IMR-90 (cell line): ENCODE measurements at regions not wholly inside any gene's neighbourhood (a gene's known extent, or its start where the extent isn't known, plus 50 kb on each side); places are given as distances from the start of the nearest gene placed in this dataset.

ENCODE experiments used
- ATAC-seq: fragments of 200-7000 bp; cut with Tn5 transposase; 2 replicates; pipeline ENCODE4 v1.9.1; 2020; ENCODE audit warnings: low read depth, mild to moderate bottlenecking, moderate library complexity
- BruUV-seq: library from RNA; stranded (reverse); fragments of 400-500 nt; replicated peaks from 2 replicates; lab custom pipeline; 2021; lab: Mats Ljungman, UMichigan
- CTCF ChIA-PET: fragments of 300-600 bp; formaldehyde crosslinking; extraction: SDS; loops from one replicate; lab custom pipeline; 2021; ENCODE audit warnings: antibody characterized with exemption; lab: Yijun Ruan, JAX
- POLR2A ChIA-PET: fragments of 300-600 bp; sonication (Branson Sonifier 250); formaldehyde crosslinking; loops from one replicate; lab custom pipeline; 2022; ENCODE audit warnings: antibody characterized with exemption; ENCODE audit not compliant: unreplicated experiment; lab: Charles Lee
- DNase-seq: peaks from one replicate; pipeline ENCODE4 v3.0.0; 2013
- H2AFZ ChIP-seq: replicated peaks from 2 replicates; pipeline ENCODE3; 2013; ENCODE audit warnings: low read length, mild to moderate bottlenecking; ENCODE audit not compliant: poor library complexity
- H2AK5ac ChIP-seq: 2 replicates; pipeline ENCODE4 v1.6.1; 2013; ENCODE audit warnings: low read depth, low read length, inconsistent platforms
- H2AK9ac ChIP-seq: replicated peaks from 2 replicates; pipeline ENCODE3; 2013; ENCODE audit warnings: mild to moderate bottlenecking, low read depth, low read length, moderate library complexity; ENCODE audit not compliant: poor library complexity
- H2BK120ac ChIP-seq: 2 replicates; pipeline ENCODE4 v1.6.1; 2013; ENCODE audit warnings: low read depth, low read length, inconsistent platforms
- H2BK15ac ChIP-seq: 3 replicates; pipeline ENCODE4 v1.6.1; 2013; ENCODE audit warnings: low read depth, low read length, inconsistent platforms
- H2BK20ac ChIP-seq: 2 replicates; pipeline ENCODE4 v1.6.1; 2013; ENCODE audit warnings: low read depth, mild to moderate bottlenecking, inconsistent platforms, low read length, moderate library complexity
- H2BK5ac ChIP-seq: 2 replicates; pipeline ENCODE4 v1.6.1; 2013; ENCODE audit warnings: mild to moderate bottlenecking, low read depth, low read length, inconsistent platforms; ENCODE audit not compliant: poor library complexity, severe bottlenecking
- H3K14ac ChIP-seq: replicated peaks from 2 replicates; pipeline ENCODE4 v1.6.1; 2013; ENCODE audit warnings: low read depth, low read length, inconsistent platforms
- H3K18ac ChIP-seq: 2 replicates; pipeline ENCODE4 v1.6.1; 2013; ENCODE audit warnings: low read depth, low read length, control low read depth
- H3K23ac ChIP-seq: 2 replicates; pipeline ENCODE4 v1.6.1; 2013; ENCODE audit warnings: low read depth, low read length, inconsistent platforms
- H3K27ac ChIP-seq: 2 replicates; pipeline ENCODE4 v1.5.1; 2013; ENCODE audit warnings: mild to moderate bottlenecking, control low read depth, low read length; ENCODE audit not compliant: insufficient read depth
- H3K27me3 ChIP-seq: 2 replicates; pipeline ENCODE4 v1.6.1; 2013; ENCODE audit warnings: low read length; ENCODE audit not compliant: control insufficient read depth, insufficient read depth
- H3K36me3 ChIP-seq: 2 replicates; pipeline ENCODE4 v1.6.1; 2013; ENCODE audit warnings: low read length, mixed read lengths; ENCODE audit not compliant: control insufficient read depth, insufficient read depth
- H3K4ac ChIP-seq: 2 replicates; pipeline ENCODE4 v1.6.1; 2013; ENCODE audit warnings: low read depth, low read length, inconsistent platforms
- H3K4me1 ChIP-seq: 2 replicates; pipeline ENCODE4 v1.6.1; 2013; ENCODE audit warnings: low read length, mixed read lengths; ENCODE audit not compliant: control insufficient read depth, insufficient read depth
- H3K4me2 ChIP-seq: 2 replicates; pipeline ENCODE4 v1.6.1; 2013; ENCODE audit warnings: low read depth, mild to moderate bottlenecking, control low read depth, low read length, moderate library complexity
- H3K4me3 ChIP-seq: 2 replicates; pipeline ENCODE4 v1.5.1; 2013; ENCODE audit warnings: low read depth, mild to moderate bottlenecking, control low read depth, low read length, moderate library complexity; ENCODE audit not compliant: insufficient read depth
- H3K56ac ChIP-seq: 2 replicates; pipeline ENCODE4 v1.6.1; 2013; ENCODE audit warnings: low read length, inconsistent platforms; ENCODE audit not compliant: insufficient read depth; ENCODE audit errors: extremely low read depth
- H3K79me1 ChIP-seq, 2 experiments: 2 replicates each; pipeline ENCODE4 v1.6.1; 2013; ENCODE audit warnings: low read length in 2 of 2, inconsistent platforms in 1 of 2, low read depth in 1 of 2
- H3K9ac ChIP-seq: 2 replicates; pipeline ENCODE4 v1.6.1; 2013; ENCODE audit warnings: low read depth, low read length, control low read depth
- H3K9me1 ChIP-seq: 2 replicates; pipeline ENCODE4 v1.6.1; 2013; ENCODE audit warnings: low read length, inconsistent platforms; ENCODE audit not compliant: insufficient read depth
- H3K9me3 ChIP-seq: 2 replicates; pipeline ENCODE4 v1.6.1; 2013; ENCODE audit warnings: low read length; ENCODE audit not compliant: control insufficient read depth, insufficient read depth
- H4K20me1 ChIP-seq: 2 replicates; pipeline ENCODE4 v1.6.1; 2013; ENCODE audit warnings: low read length, inconsistent platforms; ENCODE audit not compliant: insufficient read depth
- H4K5ac ChIP-seq: 2 replicates; pipeline ENCODE4 v1.6.1; 2013; ENCODE audit warnings: mild to moderate bottlenecking, low read depth, low read length, control low read depth
- H4K8ac ChIP-seq, 2 experiments: 2 replicates each; pipeline ENCODE4 v1.6.1; 2013; ENCODE audit warnings: low read depth in 2 of 2, low read length in 2 of 2, control low read depth in 1 of 2, inconsistent platforms in 1 of 2
- H4K91ac ChIP-seq: 2 replicates; pipeline ENCODE4 v1.6.1; 2013; ENCODE audit warnings: low read depth, low read length, inconsistent platforms; ENCODE audit not compliant: insufficient read depth
- BHLHE40 ChIP-seq: fragments of 150-350 bp; IDR thresholded peaks from 2 replicates; pipeline ENCODE4 v1.6.1; 2016; ENCODE audit warnings: mild to moderate bottlenecking, low read depth, low read length
- CEBPB ChIP-seq: IDR thresholded peaks from 2 replicates; pipeline ENCODE4 v1.6.1; 2012; ENCODE audit warnings: low read depth, low read length, improper control_type of control experiment
- CHD1 ChIP-seq: IDR thresholded peaks from 2 replicates; pipeline ENCODE4 v1.6.1; 2012; ENCODE audit warnings: low read depth, low read length, improper control_type of control experiment
- FOS ChIP-seq: fragments of 150-350 bp; IDR thresholded peaks from 2 replicates; pipeline ENCODE4 v1.6.1; 2016; ENCODE audit warnings: low read depth, low read length
- MXI1 ChIP-seq: IDR thresholded peaks from 2 replicates; pipeline ENCODE4 v1.6.1; 2012; ENCODE audit warnings: low read depth, mild to moderate bottlenecking, low read length, moderate library complexity, borderline replicate concordance
- RFX5 ChIP-seq: IDR thresholded peaks from 2 replicates; pipeline ENCODE4 v1.8.0; 2012; ENCODE audit warnings: low read depth, mild to moderate bottlenecking, low read length, moderate library complexity
- SMC3 ChIP-seq: fragments of 150-350 bp; IDR thresholded peaks from 2 replicates; pipeline ENCODE4 v1.6.1; 2016; ENCODE audit warnings: low read depth, mild to moderate bottlenecking, antibody characterized with exemption, low read length, moderate library complexity
- WGBS, 2 experiments: methylation state at CpG; one replicate each; pipeline versions ENCODE4 v1.1.5 to v1.1.7; 2013; ENCODE audit warnings: missing lambda C conversion rate in 2 of 2; ENCODE audit not compliant: insufficient read length in 1 of 2; ENCODE audit errors: extremely low coverage in 2 of 2; 5-methylcytosine and 5-hydroxymethylcytosine counted together
- dilution Hi-C: fragments of 300-500 bp; cut with HindIII; formaldehyde crosslinking; loops from one replicate; pipeline ENCODE4 v1.14.3; 2018; ENCODE audit warnings: low sequenced_read_pairs; ENCODE audit not compliant: unreplicated experiment
- in situ Hi-C: fragments of 300-500 bp; cut with MboI; formaldehyde crosslinking; loops from 3 replicates; pipeline ENCODE4 v1.14.3; 2019; ENCODE audit warnings: low sequenced_read_pairs, inconsistent platforms, mixed read lengths
- intact Hi-C: fragments of 100-400 bp; cut with micrococcal nuclease; formaldehyde crosslinking; loops from 2 replicates; pipeline ENCODE4 v1.10.0; 2022
- TF ChIP-seq, protein P1 (sequence below): fragments of 150-350 bp; IDR thresholded peaks from 2 replicates; pipeline ENCODE4 v1.6.1; 2017; ENCODE audit warnings: mild to moderate bottlenecking, antibody characterized with exemption, low read length, low read depth

DNA sequence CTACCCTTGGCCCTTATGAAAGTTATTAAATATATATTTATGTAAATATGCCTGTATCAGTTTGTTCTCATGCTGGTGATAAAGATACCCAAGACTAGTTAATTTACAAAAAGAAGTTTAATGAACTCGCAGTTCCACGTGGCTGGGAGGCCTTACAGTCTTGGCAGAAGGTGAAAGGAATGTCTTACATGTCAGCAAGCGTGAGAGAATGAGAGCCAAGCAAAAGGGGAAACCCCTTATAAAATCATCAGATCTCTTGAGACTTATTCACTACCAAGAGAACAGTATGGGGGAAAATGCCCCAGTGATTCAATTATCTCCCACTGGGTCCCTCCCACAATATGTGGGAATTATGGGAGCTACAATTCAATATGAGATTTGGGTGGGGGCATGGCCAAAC lies 506.0 kb upstream of the ATXN8OS start:
- H3K27ac ChIP-seq: no peak overlapping the region
- no peak overlapping the region for H2BK20ac ChIP-seq
- intact Hi-C loops (no loop called here), dilution Hi-C loops (no loop called here), in situ Hi-C loops (no loop called here)
- no peak overlapping the region for H2BK5ac ChIP-seq
- H2BK15ac ChIP-seq: no peak overlapping the region
- ChIA-PET POLR2A (no interaction called here), CTCF (no interaction called here)
- no peak overlapping the region for H3K4ac ChIP-seq
- H3K9me3 ChIP-seq: peaks cover 10% of the 10 kb centered on the region
- no peak overlapping the region for H3K4me3 ChIP-seq
- no peak overlapping the region for H3K56ac ChIP-seq
- H3K36me3 ChIP-seq: no peaks in the 10 kb centered on the region
- H3K9me1 ChIP-seq: no peaks in the 10 kb centered on the region
- BruUV-seq: no TSS peak
- TF ChIP-seq CEBPB (no peak), MXI1 (no peak), BHLHE40 (no peak), FOS (no peak), SMC3 (no peak), RFX5 (no peak), CHD1 (no peak)
- TF ChIP-seq, protein P1, sequence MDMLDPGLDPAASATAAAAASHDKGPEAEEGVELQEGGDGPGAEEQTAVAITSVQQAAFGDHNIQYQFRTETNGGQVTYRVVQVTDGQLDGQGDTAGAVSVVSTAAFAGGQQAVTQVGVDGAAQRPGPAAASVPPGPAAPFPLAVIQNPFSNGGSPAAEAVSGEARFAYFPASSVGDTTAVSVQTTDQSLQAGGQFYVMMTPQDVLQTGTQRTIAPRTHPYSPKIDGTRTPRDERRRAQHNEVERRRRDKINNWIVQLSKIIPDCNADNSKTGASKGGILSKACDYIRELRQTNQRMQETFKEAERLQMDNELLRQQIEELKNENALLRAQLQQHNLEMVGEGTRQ: no peak
- no peak overlapping the region for H4K91ac ChIP-seq
- no peaks in the 10 kb centered on the region for H3K4me1 ChIP-seq
- H2AK9ac ChIP-seq: no peak overlapping the region
- H3K9ac ChIP-seq: no peak overlapping the region
- no peaks in the 10 kb centered on the region for H3K27me3 ChIP-seq
- no peaks in the 10 kb centered on the region for H3K79me1 ChIP-seq
- H2BK120ac ChIP-seq: no peak overlapping the region
- no peak overlapping the region for H3K18ac ChIP-seq
- no peak overlapping the region for H3K14ac ChIP-seq
- no peak overlapping the region for H3K4me2 ChIP-seq
- H2AK5ac ChIP-seq: no peak overlapping the region
- H4K8ac ChIP-seq: no peak overlapping the region
- H2AFZ ChIP-seq: no peak overlapping the region
- DNase-seq (no peak), ATAC-seq (no peak)
- WGBS, 2 experiments: no CpG with 5 or more reads among the region's 3 CpGs
- no peak overlapping the region for H4K5ac ChIP-seq
- H3K23ac ChIP-seq: no peak overlapping the region
- H4K20me1 ChIP-seq: no peaks in the 10 kb centered on the region
